ENCODE measurements at regions not wholly inside any gene's neighbourhood (a gene's known extent, or its start where the extent isn't known, plus 50 kb on each side); places are given as distances from the start of the nearest gene placed in this dataset.

GRCh38 chr5:20619591-20619990 is 631.6 kb upstream of the CDH18 start:
- DNase-seq, result no peak

- no peak for DNase-seq
Measured at GRCh38 chr5:20618340-20618739, 630.3 kb upstream of the CDH18 start.

GRCh38 chr5:20617841-20618240 is 629.8 kb upstream of the CDH18 start:
- DNase-seq, result no peak

GRCh38 chr5:20615888-20616563 is 628.0 kb upstream of the CDH18 start:
- no peak for DNase-seq

- no peak for DNase-seq
Measured at GRCh38 chr5:20611620-20612019, 623.6 kb upstream of the CDH18 start.

GRCh38 chr5:20610681-20611080 is 622.7 kb upstream of the CDH18 start:
- no peak for DNase-seq

GRCh38 chr5:20609126-20609525 is 621.1 kb upstream of the CDH18 start:
- no peak for DNase-seq

GRCh38 chr5:20608567-20608966 is 620.6 kb upstream of the CDH18 start:
- DNase-seq, result no peak

GRCh38 chr5:20605732-20606525 is 617.9 kb upstream of the CDH18 start:
- no peak for DNase-seq

- DNase-seq, result no peak
Measured at GRCh38 chr5:20604992-20605391, 617.0 kb upstream of the CDH18 start.

GRCh38 chr5:20601678-20602100 is 613.7 kb upstream of the CDH18 start:
- no peak for DNase-seq

GRCh38 chr5:20590356-20590755 is 602.4 kb upstream of the CDH18 start:
- DNase-seq, result no peak

GRCh38 chr5:20575571-20575970 is 587.6 kb upstream of the CDH18 start:
- no peak for DNase-seq

- DNase-seq, result no peak
Measured at GRCh38 chr5:20574576-20574975, 586.6 kb upstream of the CDH18 start.

- DNase-seq, result no peak
Measured at GRCh38 chr5:20572614-20573013, 584.6 kb upstream of the CDH18 start.

- DNase-seq, result no peak
Measured at GRCh38 chr5:20570486-20570885, 582.5 kb upstream of the CDH18 start.

- DNase-seq, result no peak
Measured at GRCh38 chr5:20562544-20562943, 574.5 kb upstream of the CDH18 start.

GRCh38 chr5:20559845-20560244 is 571.8 kb upstream of the CDH18 start:
- DNase-seq, result no peak

GRCh38 chr5:20556115-20556763 is 568.2 kb upstream of the CDH18 start:
- DNase-seq, result no peak

GRCh38 chr5:20555034-20555433 is 567.0 kb upstream of the CDH18 start:
- DNase-seq, result no peak

GRCh38 chr5:20554001-20554400 is 566.0 kb upstream of the CDH18 start:
- DNase-seq, result no peak

GRCh38 chr5:20537911-20538703 is 550.1 kb upstream of the CDH18 start:
- DNase-seq, result no peak

GRCh38 chr5:20536813-20537212 is 548.8 kb upstream of the CDH18 start:
- DNase-seq, result no peak

Data from right kidney (tissue), 1 donor.